A673 (cell line): ENCODE measurements at regions not wholly inside any gene's neighbourhood (a gene's known extent, or its start where the extent isn't known, plus 50 kb on each side); places are given as distances from the start of the nearest gene placed in this dataset.

ENCODE experiments used
- BruUV-seq: library from RNA; stranded (reverse); fragments of 400-500 nt; replicated peaks from 2 replicates; lab custom pipeline; 2021; lab: Mats Ljungman, UMichigan
- CTCF ChIA-PET: fragments of 300-600 bp; sonication (Branson Sonifier 250); formaldehyde crosslinking; loops from one replicate; lab custom pipeline; 2022; ENCODE audit warnings: antibody characterized with exemption; lab: Charles Lee
- POLR2A ChIA-PET: fragments of 300-600 bp; sonication (Branson Sonifier 250); formaldehyde crosslinking; loops from one replicate; lab custom pipeline; 2022; ENCODE audit warnings: antibody characterized with exemption; ENCODE audit not compliant: low non-redundant PET; lab: Charles Lee
- DNase-seq: peaks from one replicate; pipeline ENCODE4 v3.0.0-alpha.2; 2015; ENCODE audit warnings: low spot score
- H3K27ac ChIP-seq: fragments of 200-600 bp; sonication (generic); 2 replicates; pipeline ENCODE4 v1.5.1; 2016; ENCODE audit warnings: mixed run types, low read depth, mild to moderate bottlenecking, mixed read lengths, antibody characterized with exemption, low read length; ENCODE audit not compliant: poor library complexity, severe bottlenecking
- H3K27me3 ChIP-seq: fragments of 200-600 bp; sonication (generic); replicated peaks from 2 replicates; pipeline ENCODE4 v1.6.1; 2017; ENCODE audit warnings: mixed run types, low read depth, mild to moderate bottlenecking, mixed read lengths, antibody characterized with exemption, low read length; ENCODE audit not compliant: insufficient read depth, poor library complexity
- H3K36me3 ChIP-seq: fragments of 200-600 bp; sonication (generic); 2 replicates; pipeline ENCODE4 v1.6.1; 2016; ENCODE audit warnings: mixed run types, mild to moderate bottlenecking, mixed read lengths, antibody characterized with exemption, low read length; ENCODE audit not compliant: insufficient read depth, poor library complexity, severe bottlenecking
- H3K4me1 ChIP-seq: fragments of 200-600 bp; sonication (generic); 2 replicates; pipeline ENCODE4 v1.6.1; 2017; ENCODE audit warnings: mixed run types, mild to moderate bottlenecking, mixed read lengths, antibody characterized with exemption, low read length; ENCODE audit not compliant: insufficient read depth, poor library complexity, severe bottlenecking
- H3K4me3 ChIP-seq: fragments of 200-600 bp; sonication (generic); 2 replicates; pipeline ENCODE4 v1.5.1; 2016; ENCODE audit warnings: low read depth, mixed run types, mild to moderate bottlenecking, mixed read lengths, low read length; ENCODE audit not compliant: poor library complexity, severe bottlenecking
- H3K9me3 ChIP-seq: fragments of 200-600 bp; sonication (generic); 2 replicates; pipeline ENCODE4 v1.6.1; 2016; ENCODE audit warnings: mixed run types, low read depth, mild to moderate bottlenecking, mixed read lengths, antibody characterized with exemption, low read length; ENCODE audit not compliant: poor library complexity, severe bottlenecking
- EZH2 ChIP-seq: fragments of 200-600 bp; sonication (generic); IDR thresholded peaks from 2 replicates; pipeline ENCODE4 v1.6.1; 2017; ENCODE audit warnings: borderline replicate concordance, low read depth, mild to moderate bottlenecking, mixed read lengths, antibody characterized with exemption, low read length; ENCODE audit not compliant: poor library complexity, severe bottlenecking
- intact Hi-C: fragments of 100-400 bp; cut with micrococcal nuclease; formaldehyde crosslinking; loops from one replicate; pipeline ENCODE4 v1.10.0; 2022; ENCODE audit not compliant: unreplicated experiment
- TF ChIP-seq, protein P1 (sequence below): fragments of 300-800, 200-600 bp; sonication (generic); conservative IDR thresholded peaks from 2 replicates; pipeline ENCODE4 v1.5.1; 2017; ENCODE audit warnings: low read depth, mild to moderate bottlenecking, antibody characterized with exemption, low read length, moderate library complexity, mixed read lengths

DNA sequence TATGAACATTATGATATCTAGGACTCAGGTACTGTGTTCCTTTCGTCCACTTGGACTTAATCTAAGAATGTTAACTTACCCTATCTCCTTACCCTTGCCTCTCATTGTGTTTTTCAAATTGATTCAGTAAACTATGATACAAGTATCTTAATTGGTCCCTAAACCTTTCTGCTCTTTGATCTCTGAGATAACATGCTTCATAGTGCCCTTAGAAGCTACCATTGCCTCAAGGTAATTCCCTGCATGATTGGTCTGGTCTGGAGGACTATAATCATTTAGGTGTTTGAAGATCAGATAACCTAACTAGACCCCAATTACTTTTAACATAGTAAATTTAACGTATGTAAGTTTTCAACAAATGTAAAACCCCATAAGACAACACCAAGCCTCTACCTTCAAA is 169.9 kb upstream of the NBEA start:
- POLR2A ChIA-PET = no interaction called here
- no TSS peak for BruUV-seq

DNA sequence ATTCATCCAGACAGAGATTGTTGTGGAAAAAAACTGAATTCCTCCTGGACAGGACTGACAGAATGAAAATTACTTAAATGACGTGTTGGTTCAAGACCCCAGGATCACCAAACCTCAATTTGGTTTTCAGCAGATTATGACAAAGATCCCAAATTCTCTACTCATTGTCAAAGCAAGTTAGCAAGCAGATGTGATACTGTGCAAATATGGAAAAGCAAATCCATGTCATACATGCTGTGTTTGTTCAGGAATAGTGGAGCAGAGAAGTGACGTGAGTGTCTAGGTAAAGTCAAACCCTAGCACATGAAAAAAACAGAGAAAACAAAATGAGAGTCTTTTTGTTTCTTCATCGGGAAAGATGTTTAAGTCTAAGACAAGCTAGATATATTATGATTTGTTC is 169.2 kb upstream of the NBEA start:
- no TSS peak for BruUV-seq
- TF ChIP-seq, protein P1, sequence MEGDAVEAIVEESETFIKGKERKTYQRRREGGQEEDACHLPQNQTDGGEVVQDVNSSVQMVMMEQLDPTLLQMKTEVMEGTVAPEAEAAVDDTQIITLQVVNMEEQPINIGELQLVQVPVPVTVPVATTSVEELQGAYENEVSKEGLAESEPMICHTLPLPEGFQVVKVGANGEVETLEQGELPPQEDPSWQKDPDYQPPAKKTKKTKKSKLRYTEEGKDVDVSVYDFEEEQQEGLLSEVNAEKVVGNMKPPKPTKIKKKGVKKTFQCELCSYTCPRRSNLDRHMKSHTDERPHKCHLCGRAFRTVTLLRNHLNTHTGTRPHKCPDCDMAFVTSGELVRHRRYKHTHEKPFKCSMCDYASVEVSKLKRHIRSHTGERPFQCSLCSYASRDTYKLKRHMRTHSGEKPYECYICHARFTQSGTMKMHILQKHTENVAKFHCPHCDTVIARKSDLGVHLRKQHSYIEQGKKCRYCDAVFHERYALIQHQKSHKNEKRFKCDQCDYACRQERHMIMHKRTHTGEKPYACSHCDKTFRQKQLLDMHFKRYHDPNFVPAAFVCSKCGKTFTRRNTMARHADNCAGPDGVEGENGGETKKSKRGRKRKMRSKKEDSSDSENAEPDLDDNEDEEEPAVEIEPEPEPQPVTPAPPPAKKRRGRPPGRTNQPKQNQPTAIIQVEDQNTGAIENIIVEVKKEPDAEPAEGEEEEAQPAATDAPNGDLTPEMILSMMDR = no peak
- no peak for TF ChIP-seq EZH2
- H3K4me1 ChIP-seq = no peaks in the 10 kb centered on the region
- DNase-seq = no peak
- no peak overlapping the region for H3K4me3 ChIP-seq
- H3K27ac ChIP-seq = no peak overlapping the region
- no peaks in the 10 kb centered on the region for H3K9me3 ChIP-seq
- ChIA-PET POLR2A (no interaction called here), CTCF (no interaction called here)
- no peaks in the 10 kb centered on the region for H3K27me3 ChIP-seq
- H3K36me3 ChIP-seq = no peaks in the 10 kb centered on the region
- intact Hi-C loops = no loop called here

More for the DNA sequence above, 169.9 kb upstream of the NBEA start:
- CTCF ChIA-PET = no interaction called here
- Histone ChIP-seq H3K27me3 (no peaks in the 10 kb centered on the region), H3K4me3 (no peak overlapping the region), H3K9me3 (no peaks in the 10 kb centered on the region), H3K27ac (no peak overlapping the region), H3K4me1 (no peaks in the 10 kb centered on the region), H3K36me3 (no peaks in the 10 kb centered on the region)
- no peak for DNase-seq
- intact Hi-C loops = no loop called here
- TF ChIP-seq, protein P1 = no peak
- TF ChIP-seq EZH2 = no peak

- intact Hi-C loops = no loop called here
- ChIA-PET CTCF (no interaction called here), POLR2A (no interaction called here)
- H3K9me3 ChIP-seq = no peaks in the 10 kb centered on the region
- H3K27ac ChIP-seq = no peak overlapping the region
- no peak for DNase-seq
- BruUV-seq = no TSS peak
- no peaks in the 10 kb centered on the region for H3K27me3 ChIP-seq
- TF ChIP-seq, protein P1 = no peak
- TF ChIP-seq EZH2 = no peak
- no peaks in the 10 kb centered on the region for H3K4me1 ChIP-seq
- H3K36me3 ChIP-seq = no peaks in the 10 kb centered on the region
- H3K4me3 ChIP-seq = no peak overlapping the region
Observed at GRCh38 chr13:34776390-34776981, 165.6 kb upstream of the NBEA start.
